ENCODE measurements at regions not wholly inside any gene's neighbourhood (a gene's known extent, or its start where the extent isn't known, plus 50 kb on each side); places are given as distances from the start of the nearest gene placed in this dataset.
"Not testable (repeated sequence)": the region's sequence is repeated elsewhere in the genome, so short reads cannot be mapped to it uniquely, and the experiment has no call there.

DNA sequence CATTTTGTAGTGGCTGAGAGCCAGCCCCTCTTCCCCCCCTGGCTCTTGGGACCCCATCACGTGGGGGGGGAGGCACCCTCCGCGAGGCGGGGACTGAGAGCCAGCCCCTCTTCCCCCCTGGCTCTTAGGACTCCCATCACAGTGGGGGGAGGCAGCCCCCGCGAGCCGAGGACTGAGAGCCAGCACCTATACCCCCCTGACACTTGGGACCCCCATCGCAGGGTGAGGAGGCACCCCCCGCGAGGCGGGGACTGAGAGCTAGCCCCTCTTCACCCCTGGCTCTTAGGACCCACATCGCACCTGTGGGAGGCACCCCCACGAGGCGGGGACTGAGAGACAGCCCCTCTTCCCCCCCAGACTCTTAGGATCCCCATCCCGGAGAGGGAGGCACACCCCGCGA, 2426.5 kb upstream of the PCDH20 start:
- DNase-seq (ENCODE audit: low spot score), result no peak

DNA sequence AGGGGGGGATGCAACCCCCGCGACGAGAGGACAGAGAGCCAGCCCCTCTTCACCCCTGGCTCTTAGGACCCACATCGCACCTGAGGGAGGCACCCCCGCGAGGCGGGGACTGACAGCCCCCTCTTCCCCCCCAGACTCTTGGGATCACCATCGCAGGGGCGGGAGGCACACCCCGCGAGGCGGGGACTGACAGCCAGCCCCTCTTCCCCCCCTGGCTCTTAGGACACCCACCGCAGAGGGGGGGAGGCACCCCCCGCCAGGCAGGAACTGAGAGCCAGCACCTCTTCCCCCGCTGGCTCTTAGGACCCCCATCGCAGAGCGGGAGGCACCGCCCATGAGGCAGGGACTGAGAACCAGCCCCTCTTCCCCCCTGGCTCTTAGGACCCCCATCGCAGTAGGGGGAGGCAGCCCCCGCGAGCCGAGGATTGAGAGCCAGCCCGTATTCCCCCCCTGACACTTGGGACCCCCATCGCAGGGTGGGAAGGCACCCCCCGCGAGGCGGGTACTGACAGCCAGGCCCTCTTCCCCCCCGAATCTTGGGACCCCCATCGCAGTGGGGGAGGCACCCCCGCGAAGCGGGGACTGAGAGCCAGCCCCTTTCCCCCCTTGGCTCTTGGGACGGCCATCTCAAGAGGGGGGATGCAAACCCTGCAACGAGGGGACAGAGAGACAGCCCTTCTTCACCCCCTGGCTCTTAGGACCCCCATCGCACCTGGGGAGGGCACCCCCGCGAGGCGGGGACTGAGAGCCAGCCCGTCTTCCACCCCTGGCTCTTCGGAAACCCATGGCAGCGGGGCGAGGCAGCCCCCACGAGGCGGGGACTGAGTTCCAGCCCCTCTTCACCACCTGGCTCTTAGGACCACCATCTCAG, 2425.1 kb upstream of the PCDH20 start:
- intact Hi-C loops (cut with DNase I), result no loop called here

More for the DNA sequence above, 2426.5 kb upstream of the PCDH20 start:
- H3K36me3 ChIP-seq, result no peaks in the 10 kb centered on the region
- no peak for TF ChIP-seq POLR2A (IDR thresholded peaks at IDR 0.05)
- TF ChIP-seq, protein P1, sequence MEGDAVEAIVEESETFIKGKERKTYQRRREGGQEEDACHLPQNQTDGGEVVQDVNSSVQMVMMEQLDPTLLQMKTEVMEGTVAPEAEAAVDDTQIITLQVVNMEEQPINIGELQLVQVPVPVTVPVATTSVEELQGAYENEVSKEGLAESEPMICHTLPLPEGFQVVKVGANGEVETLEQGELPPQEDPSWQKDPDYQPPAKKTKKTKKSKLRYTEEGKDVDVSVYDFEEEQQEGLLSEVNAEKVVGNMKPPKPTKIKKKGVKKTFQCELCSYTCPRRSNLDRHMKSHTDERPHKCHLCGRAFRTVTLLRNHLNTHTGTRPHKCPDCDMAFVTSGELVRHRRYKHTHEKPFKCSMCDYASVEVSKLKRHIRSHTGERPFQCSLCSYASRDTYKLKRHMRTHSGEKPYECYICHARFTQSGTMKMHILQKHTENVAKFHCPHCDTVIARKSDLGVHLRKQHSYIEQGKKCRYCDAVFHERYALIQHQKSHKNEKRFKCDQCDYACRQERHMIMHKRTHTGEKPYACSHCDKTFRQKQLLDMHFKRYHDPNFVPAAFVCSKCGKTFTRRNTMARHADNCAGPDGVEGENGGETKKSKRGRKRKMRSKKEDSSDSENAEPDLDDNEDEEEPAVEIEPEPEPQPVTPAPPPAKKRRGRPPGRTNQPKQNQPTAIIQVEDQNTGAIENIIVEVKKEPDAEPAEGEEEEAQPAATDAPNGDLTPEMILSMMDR (IDR thresholded peaks at IDR 0.05), result no peak
- TF ChIP-seq POLR2AphosphoS5 (IDR thresholded peaks at IDR 0.05), result no peak
- H3K9me3 ChIP-seq, result no peaks in the 10 kb centered on the region
- intact Hi-C loops (cut with DNase I), result no loop called here
- no peaks in the 10 kb centered on the region for H3K4me1 ChIP-seq (replicated peaks)
- H3K4me3 ChIP-seq, result no peak overlapping the region
- H3K27ac ChIP-seq, result no peak overlapping the region
- H3K27me3 ChIP-seq (replicated peaks; ENCODE audit: insufficient read depth), result no peaks in the 10 kb centered on the region
- 94% methylated on average over 13 of the region's 17 CpGs for WGBS

DNA sequence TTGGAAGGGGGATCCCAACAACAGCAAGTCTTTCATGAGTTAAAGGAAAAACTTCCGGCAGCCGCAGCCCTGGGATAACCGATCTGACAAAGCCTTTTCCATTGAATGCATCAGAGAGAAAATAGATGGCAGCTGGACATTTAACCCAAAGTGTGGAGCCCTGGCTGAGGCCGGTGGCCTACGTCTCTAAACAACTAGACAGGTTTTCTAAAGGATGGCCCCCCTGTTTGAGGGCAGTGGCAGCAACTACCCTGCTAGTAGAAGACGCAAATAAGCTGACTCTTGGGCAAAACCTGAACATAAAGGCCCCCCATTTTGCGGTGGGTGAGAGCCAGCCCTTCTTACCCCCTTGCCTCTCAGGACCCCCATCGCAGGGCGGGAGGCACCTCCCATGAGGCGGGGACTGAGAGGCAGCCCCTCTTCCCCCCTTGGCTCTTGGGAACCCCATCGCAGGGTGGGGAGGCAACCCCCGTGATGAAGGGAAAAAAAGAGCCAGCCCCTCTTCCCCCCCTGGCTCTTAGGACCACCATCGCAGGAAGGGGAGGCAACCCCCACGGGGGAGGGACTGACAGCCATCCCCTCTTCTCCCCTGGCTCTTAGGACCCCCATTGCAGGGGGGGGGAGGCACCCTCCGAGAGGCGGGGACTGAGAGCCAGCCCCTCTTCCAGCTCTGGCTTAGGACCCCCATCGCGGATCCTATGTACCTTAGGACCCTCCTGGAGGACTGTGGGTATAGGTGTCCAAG, 2422.9 kb upstream of the PCDH20 start:
- H3K9me3 ChIP-seq, result no peaks in the 10 kb centered on the region
- H3K4me1 ChIP-seq (replicated peaks), result no peaks in the 10 kb centered on the region
- intact Hi-C loops (cut with DNase I), result no loop called here
- H3K27ac ChIP-seq, result no peak overlapping the region
- no peaks in the 10 kb centered on the region for H3K36me3 ChIP-seq
- 98% methylated on average over 15 of the region's 18 CpGs for WGBS
- H3K27me3 ChIP-seq (replicated peaks; ENCODE audit: insufficient read depth), result no peaks in the 10 kb centered on the region
- TF ChIP-seq POLR2A (IDR thresholded peaks at IDR 0.05) (no peak), POLR2AphosphoS5 (IDR thresholded peaks at IDR 0.05) (no peak)
- TF ChIP-seq, protein P1 (IDR thresholded peaks at IDR 0.05), result no peak
- no peak for DNase-seq (ENCODE audit: low spot score)
- H3K4me3 ChIP-seq, result no peak overlapping the region

More for the DNA sequence above, 2425.1 kb upstream of the PCDH20 start:
- no peaks in the 10 kb centered on the region for H3K9me3 ChIP-seq
- no peaks in the 10 kb centered on the region for H3K27me3 ChIP-seq (replicated peaks; ENCODE audit: insufficient read depth)
- H3K4me3 ChIP-seq, result no peak overlapping the region
- no peak for DNase-seq (ENCODE audit: low spot score)
- no peaks in the 10 kb centered on the region for H3K36me3 ChIP-seq
- no peak overlapping the region for H3K27ac ChIP-seq
- H3K4me1 ChIP-seq (replicated peaks), result no peaks in the 10 kb centered on the region
- TF ChIP-seq POLR2AphosphoS5 (IDR thresholded peaks at IDR 0.05) (no peak), POLR2A (IDR thresholded peaks at IDR 0.05) (no peak)
- TF ChIP-seq, protein P1 (IDR thresholded peaks at IDR 0.05), result no peak
- WGBS, result 96% methylated on average over 32 of the region's 44 CpGs

DNA sequence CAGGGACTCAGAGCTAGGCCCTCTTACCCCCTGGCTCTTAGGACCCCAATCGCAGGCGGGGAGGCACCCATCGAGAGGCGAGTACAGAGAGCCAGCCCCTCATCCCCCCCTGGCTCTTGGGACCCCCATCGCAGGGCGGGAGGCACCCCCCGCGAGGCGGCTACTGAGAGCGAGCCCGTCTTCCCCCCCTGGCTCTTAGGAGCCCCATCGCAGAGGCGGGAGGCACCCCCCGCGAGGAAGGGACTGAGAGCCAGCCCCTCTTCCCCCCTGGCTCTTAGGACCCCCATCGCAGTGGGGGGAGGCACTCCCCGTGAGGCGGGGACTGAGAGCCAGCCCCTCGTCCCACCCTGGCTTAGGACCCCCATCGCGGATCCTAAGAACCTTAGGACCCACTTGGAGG, 2422.1 kb upstream of the PCDH20 start:
- H3K4me3 ChIP-seq; intact Hi-C loops (cut with DNase I); DNase-seq (ENCODE audit: low spot score); H3K27me3 ChIP-seq (replicated peaks; ENCODE audit: insufficient read depth); H3K36me3 ChIP-seq; H3K9me3 ChIP-seq; H3K4me1 ChIP-seq (replicated peaks); H3K27ac ChIP-seq: not testable (repeated sequence)
- 95% methylated on average over 15 of the region's 21 CpGs for WGBS

DNA sequence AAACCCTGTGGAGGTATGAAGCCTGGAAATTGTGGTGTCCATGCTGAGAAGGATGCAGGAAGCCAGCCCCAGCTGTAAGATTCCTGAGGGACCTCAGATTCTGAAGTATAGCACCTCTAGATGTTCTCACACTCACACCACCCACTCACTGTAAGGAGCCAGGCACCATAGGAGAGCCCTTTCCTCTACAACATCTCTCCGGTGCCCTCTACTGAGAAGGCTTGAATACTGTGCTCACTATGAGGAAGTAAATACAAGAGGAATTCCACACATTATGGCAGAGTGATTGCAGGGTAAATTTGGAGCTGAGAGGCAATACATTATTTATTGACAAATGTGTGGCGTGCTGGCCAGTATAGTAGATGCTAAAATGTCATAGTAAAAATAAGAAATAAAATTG, 2414.0 kb upstream of the PCDH20 start:
- H3K4me3 ChIP-seq; H3K4me1 ChIP-seq (replicated peaks); DNase-seq (ENCODE audit: low spot score); H3K36me3 ChIP-seq; H3K27me3 ChIP-seq (replicated peaks; ENCODE audit: insufficient read depth); H3K9me3 ChIP-seq; H3K27ac ChIP-seq; intact Hi-C loops (cut with DNase I): not testable (repeated sequence)
- WGBS, result no CpG with 5 or more reads among the region's 2 CpGs

DNA sequence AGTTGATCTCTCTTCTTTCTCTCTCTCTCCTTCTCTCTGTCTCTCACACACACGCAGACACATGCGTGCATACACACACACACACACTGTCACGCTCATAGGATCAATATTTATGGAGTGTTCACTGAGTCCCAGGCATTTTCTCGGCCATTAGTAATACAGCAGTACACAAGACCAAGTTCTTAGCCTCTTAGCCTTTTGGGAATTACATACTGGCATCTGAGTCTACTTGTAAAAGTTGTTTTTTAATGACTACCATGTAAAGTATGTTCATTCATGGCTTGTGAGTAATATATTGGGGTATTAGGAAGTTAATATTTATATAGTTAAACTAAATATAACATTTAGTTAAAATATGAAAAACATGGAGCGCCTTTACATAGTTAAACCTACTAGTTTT, 2406.1 kb upstream of the PCDH20 start:
- H3K9me3 ChIP-seq; DNase-seq (ENCODE audit: low spot score); H3K27ac ChIP-seq; H3K27me3 ChIP-seq (replicated peaks; ENCODE audit: insufficient read depth); H3K4me1 ChIP-seq (replicated peaks); H3K36me3 ChIP-seq; H3K4me3 ChIP-seq; intact Hi-C loops (cut with DNase I): not testable (repeated sequence)
- WGBS, result 93% methylated on average over 5 of the region's 5 CpGs

DNA sequence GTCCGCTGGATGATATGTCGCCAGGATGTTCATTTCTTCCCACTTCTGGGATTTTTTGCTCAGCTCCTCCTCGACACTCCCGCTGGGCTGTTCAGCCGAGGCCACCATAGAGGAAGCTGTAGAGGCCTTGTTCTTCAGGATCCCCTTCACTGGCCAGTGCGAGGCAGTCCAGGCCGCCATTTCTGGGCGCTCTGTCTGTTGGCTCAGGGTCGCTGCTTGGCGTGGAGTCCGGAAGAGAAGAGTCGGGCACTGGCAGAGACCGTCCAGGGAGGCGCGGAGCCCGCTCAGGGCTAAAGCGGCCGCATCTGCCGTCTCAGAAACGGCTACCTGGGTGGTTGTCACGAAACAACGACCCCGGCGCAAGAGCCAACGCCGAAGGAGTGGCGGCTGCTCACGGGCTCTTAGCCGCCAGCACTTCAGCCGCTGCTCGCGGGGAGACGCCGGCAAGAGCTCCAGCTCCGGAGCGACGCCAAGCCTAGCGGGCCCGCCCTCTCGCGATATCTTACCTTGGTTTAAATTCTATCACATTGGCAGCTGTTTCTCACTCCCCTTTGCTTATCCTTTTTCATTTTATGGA, 2395.9 kb upstream of the PCDH20 start:
- H3K4me1 ChIP-seq (replicated peaks); H3K27me3 ChIP-seq (replicated peaks; ENCODE audit: insufficient read depth); DNase-seq (ENCODE audit: low spot score); H3K9me3 ChIP-seq; H3K27ac ChIP-seq; H3K4me3 ChIP-seq; H3K36me3 ChIP-seq; intact Hi-C loops (cut with DNase I): not testable (repeated sequence)
- WGBS, result 94% methylated on average over 41 of the region's 41 CpGs

DNA sequence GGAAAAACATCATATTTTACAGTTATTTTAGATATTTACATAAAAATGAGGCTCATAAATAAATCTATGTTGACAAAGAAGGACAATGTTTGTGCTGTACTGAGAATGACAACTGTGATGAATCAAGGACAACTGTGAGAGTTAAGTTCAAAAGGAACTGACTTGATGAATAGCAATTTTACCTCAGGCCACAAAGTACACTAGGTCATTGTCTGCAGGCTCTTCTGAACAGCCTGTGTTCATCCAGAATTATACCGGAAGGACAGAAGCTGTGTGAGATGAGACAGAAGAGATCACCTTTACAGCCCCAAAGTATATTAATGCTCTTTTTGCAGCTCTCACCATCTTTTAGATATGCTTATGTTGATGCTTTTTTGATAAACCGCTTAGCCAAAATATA, 2375.5 kb upstream of the PCDH20 start:
- 54% methylated on average over 2 of the region's 2 CpGs for WGBS
- DNase-seq (ENCODE audit: low spot score); H3K9me3 ChIP-seq; H3K4me1 ChIP-seq (replicated peaks); H3K4me3 ChIP-seq; H3K27me3 ChIP-seq (replicated peaks; ENCODE audit: insufficient read depth); H3K36me3 ChIP-seq; H3K27ac ChIP-seq; intact Hi-C loops (cut with DNase I): not testable (repeated sequence)

Data from prostate gland (tissue), 2 donors.